NB4 (cell line): ENCODE measurements at regions not wholly inside any gene's neighbourhood (a gene's known extent, or its start where the extent isn't known, plus 50 kb on each side); places are given as distances from the start of the nearest gene placed in this dataset.

Source experiments
- DNase-seq: peaks from one replicate; pipeline ENCODE4 v3.0.0; 2010; ENCODE audit warnings: low read depth
- H3K4me3 ChIP-seq: one replicate; pipeline ENCODE4 v1.5.1; 2011; ENCODE audit warnings: mild to moderate bottlenecking, low read depth, low read length, moderate library complexity
- CTCF ChIP-seq: IDR thresholded peaks from one replicate; pipeline ENCODE4 v1.5.1; 2012; ENCODE audit warnings: low read depth, low read length
- MYC ChIP-seq: IDR thresholded peaks from 2 replicates; pipeline ENCODE4 v1.6.1; 2011; ENCODE audit warnings: low read depth, low read length
- POLR2A ChIP-seq: IDR thresholded peaks from 2 replicates; pipeline ENCODE4 v1.6.1; 2011; ENCODE audit warnings: mild to moderate bottlenecking; ENCODE audit not compliant: insufficient read length; ENCODE audit errors: extremely low read depth
- TF ChIP-seq, protein P1 (sequence below): IDR thresholded peaks from 2 replicates; pipeline ENCODE4 v1.6.1; 2011; ENCODE audit warnings: low read depth, low read length

GRCh38 chr18:76571689-76572088 is 76.6 kb upstream of the ZNF516 start:
- no peak for TF ChIP-seq POLR2A
- 0 out of 2 replicates have a peak, but pooled peaks have one; percentile 13 for TF ChIP-seq MYC
- H3K4me3 ChIP-seq = no peak overlapping the region
- peak; percentile 81 for DNase-seq

- no peak for TF ChIP-seq MYC
- TF ChIP-seq POLR2A = no peak
- TF ChIP-seq CTCF = no peak
- TF ChIP-seq, protein P1, sequence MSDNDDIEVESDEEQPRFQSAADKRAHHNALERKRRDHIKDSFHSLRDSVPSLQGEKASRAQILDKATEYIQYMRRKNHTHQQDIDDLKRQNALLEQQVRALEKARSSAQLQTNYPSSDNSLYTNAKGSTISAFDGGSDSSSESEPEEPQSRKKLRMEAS = no peak
- no peak overlapping the region for H3K4me3 ChIP-seq
- DNase-seq = no peak
Observed at GRCh38 chr18:76570856-76571255, 75.8 kb upstream of the ZNF516 start.

- TF ChIP-seq, protein P1 = no peak
- TF ChIP-seq CTCF = no peak
- TF ChIP-seq MYC = no peak
- TF ChIP-seq POLR2A = no peak
- no peak for DNase-seq
- no peak overlapping the region for H3K4me3 ChIP-seq
Observed at GRCh38 chr18:76569644-76570419, 74.8 kb upstream of the ZNF516 start.

DNA sequence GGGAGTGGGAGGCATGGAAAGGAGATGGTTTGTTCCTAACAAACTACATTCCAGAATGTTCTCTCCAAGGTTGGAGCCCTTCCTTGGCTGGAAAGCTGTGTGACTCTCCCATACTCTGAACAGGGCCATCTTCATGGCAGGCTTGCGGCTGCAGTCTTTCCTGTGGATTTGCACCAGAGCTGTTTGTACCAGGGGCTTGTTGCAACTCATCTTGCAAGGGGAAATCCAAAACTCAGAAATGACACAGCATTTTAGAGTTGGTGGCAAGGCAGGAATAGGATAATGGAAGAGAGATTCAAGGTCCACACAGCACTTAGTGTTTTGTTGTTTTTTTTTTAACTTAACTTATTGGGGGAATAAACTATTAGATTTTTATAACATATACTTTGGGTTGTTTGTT is 73.7 kb upstream of the ZNF516 start:
- DNase-seq = peak; percentile 61
- H3K4me3 ChIP-seq = no peak overlapping the region
- TF ChIP-seq CTCF = no peak
- TF ChIP-seq POLR2A = no peak
- TF ChIP-seq, protein P1 = no peak
- TF ChIP-seq MYC = no peak

GRCh38 chr18:76567835-76568445 is 72.9 kb upstream of the ZNF516 start:
- TF ChIP-seq CTCF = no peak
- TF ChIP-seq, protein P1 = no peak
- no peak for TF ChIP-seq MYC
- TF ChIP-seq POLR2A = no peak
- no peak for DNase-seq
- H3K4me3 ChIP-seq = no peak overlapping the region

DNA sequence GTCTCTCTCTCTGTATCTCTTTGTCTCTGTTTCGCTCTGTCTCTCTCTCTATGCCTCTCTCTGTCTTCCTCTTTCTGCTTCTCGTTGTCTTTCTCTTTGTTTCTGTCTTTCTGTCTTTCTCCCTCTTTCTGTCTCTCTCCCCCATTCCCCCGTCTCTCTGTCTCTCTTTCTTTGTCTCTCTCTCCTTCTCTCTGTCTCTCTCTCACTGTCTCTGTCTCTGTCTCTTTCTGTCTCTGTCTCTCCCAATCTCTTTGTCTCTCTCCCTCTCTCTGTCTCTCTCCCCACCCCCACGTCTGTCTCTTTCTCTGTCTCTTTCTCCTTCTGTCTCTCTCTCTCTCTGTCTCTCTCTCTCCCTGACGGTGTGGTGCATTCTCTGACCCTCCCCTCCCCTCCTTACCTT is 71.9 kb upstream of the ZNF516 start:
- TF ChIP-seq MYC = no peak
- no peak for TF ChIP-seq CTCF
- TF ChIP-seq POLR2A = no peak
- H3K4me3 ChIP-seq = no peak overlapping the region
- DNase-seq = no peak
